ENCODE measurements at regions not wholly inside any gene's neighbourhood (a gene's known extent, or its start where the extent isn't known, plus 50 kb on each side); places are given as distances from the start of the nearest gene placed in this dataset.

DNA sequence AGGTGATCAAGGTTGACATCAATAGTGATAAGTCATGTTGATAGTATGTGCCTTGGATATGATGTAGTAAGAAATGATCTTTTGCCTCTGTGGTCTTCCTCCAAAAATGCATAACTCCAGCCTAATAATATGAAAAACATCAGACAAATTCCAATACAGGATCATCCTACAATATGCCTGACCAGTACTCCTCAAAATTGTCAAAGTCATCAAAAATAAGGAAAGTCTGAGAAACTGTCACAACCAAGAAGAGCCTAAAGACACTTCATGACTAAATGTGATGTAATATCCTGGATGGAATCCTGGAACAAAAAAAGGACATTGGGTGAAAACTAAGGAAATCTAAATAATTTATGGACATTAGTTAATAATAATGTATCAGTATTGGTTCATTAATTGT is 50.3 kb upstream of the LCORL start:
- TF ChIP-seq, protein P1, sequence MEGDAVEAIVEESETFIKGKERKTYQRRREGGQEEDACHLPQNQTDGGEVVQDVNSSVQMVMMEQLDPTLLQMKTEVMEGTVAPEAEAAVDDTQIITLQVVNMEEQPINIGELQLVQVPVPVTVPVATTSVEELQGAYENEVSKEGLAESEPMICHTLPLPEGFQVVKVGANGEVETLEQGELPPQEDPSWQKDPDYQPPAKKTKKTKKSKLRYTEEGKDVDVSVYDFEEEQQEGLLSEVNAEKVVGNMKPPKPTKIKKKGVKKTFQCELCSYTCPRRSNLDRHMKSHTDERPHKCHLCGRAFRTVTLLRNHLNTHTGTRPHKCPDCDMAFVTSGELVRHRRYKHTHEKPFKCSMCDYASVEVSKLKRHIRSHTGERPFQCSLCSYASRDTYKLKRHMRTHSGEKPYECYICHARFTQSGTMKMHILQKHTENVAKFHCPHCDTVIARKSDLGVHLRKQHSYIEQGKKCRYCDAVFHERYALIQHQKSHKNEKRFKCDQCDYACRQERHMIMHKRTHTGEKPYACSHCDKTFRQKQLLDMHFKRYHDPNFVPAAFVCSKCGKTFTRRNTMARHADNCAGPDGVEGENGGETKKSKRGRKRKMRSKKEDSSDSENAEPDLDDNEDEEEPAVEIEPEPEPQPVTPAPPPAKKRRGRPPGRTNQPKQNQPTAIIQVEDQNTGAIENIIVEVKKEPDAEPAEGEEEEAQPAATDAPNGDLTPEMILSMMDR (conservative IDR thresholded peaks at IDR 0.05; ENCODE audit: low read length) = no peak
- DNase-seq (ENCODE audit: low read depth) = no peak
- no peak overlapping the region for H3K4me3 ChIP-seq (ENCODE audit: low read length)
